GM12872 (cell line): ENCODE measurements at regions not wholly inside any gene's neighbourhood (a gene's known extent, or its start where the extent isn't known, plus 50 kb on each side); places are given as distances from the start of the nearest gene placed in this dataset.

ENCODE experiments used
- CTCF ChIP-seq: IDR thresholded peaks from 3 replicates; pipeline ENCODE4 v1.5.1; 2011; ENCODE audit warnings: low read depth, mild to moderate bottlenecking, low read length, moderate library complexity; ENCODE audit not compliant: insufficient read depth

DNA sequence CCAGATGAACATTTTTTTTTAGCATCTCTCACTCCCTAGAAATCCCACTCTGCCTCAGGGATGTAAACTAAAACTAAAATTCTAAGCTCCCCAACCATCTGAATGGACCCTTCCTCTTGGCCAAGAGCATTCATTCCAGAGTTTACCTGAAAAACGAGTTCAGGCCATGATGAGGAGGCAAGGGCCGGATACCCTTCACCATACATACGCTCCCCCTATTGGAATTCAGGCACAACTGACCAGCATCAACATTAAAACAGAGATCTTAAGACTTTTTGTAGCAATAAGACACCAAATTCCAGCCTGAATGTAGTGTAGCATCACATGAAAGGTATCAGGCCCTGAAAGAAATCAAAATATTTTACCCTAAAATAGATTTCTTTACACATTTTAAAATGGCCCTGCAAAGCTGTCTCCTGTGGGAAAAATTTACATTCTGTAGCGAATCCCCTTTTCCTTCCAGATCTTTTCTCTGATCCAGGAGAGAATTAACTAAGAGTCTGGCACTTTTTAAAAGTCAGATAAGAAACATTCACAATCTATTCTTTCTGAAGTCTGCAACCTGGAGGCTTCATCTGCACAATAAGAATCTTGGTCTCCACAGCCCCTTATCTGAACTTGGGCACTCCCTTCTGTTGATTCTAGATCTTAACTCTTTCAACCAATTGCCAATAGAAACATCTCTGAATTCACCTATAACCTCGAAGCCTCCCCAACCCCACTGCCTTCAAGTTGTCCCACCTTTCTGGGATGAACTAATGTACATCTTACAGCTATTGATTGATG lies 888.5 kb downstream of the UQCRFS1 start:
- TF ChIP-seq CTCF: no peak

DNA sequence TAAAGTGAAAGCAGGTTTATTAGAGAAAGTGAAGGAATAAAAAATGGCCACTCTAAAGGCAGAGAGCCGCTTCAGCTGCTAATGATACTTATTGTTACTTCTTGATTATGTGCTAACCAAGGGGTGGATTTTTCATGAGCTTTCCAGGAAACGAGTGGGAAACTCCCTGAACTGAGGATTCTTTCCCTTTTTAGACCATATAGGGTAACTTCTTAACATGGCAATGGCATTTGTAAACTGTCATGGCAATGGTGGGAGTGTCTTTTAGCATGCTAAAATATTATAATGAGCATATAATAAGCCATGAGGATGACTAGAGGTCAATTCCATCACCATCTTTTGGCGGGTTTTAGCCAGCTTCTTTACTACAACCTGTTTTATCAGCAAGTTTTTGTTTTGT lies 890.0 kb downstream of the UQCRFS1 start:
- TF ChIP-seq CTCF: no peak

DNA sequence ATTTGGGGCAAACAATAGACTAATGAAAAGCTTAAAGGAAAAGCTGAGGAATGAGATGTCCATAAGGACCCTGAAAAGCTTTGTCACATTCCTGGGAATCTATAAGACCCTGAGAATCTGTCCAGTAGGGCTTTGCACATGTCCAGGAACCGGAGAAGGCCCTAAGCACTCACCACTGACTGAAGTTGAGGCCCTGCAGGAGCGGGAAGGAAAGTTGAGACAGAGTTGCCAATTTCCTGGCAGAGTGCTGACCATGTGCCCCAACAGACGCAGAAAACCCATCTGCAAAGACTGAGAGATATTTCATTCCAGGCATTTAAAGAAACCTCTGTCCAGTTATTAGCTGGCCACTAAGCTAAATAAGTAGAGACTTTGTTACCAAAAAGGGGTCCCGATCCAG lies 890.5 kb downstream of the UQCRFS1 start:
- no peak for TF ChIP-seq CTCF

GRCh38 chr19:28319918-28320317 lies 893.0 kb downstream of the UQCRFS1 start:
- no peak for TF ChIP-seq CTCF

DNA sequence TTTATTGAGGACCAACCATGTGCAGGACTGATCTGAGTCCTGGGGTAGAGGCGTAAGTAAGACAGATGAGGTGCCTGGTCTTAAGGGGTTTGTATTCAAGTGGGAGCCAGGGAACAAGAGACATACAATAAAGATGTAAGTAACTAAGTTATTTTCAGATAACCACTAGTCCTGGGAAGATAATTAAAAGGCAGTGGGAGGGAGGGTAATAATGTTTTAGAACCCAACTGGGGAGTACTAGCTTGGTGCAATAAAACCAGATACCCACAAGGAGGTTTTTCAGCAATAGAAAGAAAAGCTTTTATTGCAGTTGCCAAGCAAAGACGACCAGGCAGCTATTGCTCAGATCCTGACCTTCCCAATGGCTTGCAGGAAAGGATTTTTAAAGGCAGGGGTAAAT lies 893.7 kb downstream of the UQCRFS1 start:
- no peak for TF ChIP-seq CTCF

- no peak for TF ChIP-seq CTCF
Observed at GRCh38 chr19:28318469-28319179, 894.3 kb downstream of the UQCRFS1 start.

DNA sequence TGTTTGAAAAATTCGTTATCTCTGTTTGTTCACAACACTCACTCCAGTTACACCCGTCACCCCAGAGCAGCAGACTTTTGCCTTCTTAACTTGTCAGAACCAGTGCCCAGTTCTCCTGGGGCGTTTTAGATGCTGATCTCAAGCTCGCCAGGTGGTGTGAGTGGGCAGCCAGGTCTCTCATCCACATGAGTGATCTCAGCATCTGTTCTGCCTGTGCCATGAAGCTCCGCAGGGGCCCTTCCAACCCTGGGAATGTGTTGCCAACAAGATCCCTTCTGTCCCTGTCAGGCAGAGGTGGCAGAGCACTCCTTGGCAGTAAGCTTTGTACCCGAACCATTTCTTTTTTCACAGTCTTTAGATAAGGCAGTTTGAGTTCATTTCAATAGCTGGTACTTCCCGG lies 896.5 kb downstream of the UQCRFS1 start:
- TF ChIP-seq CTCF: no peak
